GM12878 (cell line): ENCODE measurements at regions not wholly inside any gene's neighbourhood (a gene's known extent, or its start where the extent isn't known, plus 50 kb on each side); places are given as distances from the start of the nearest gene placed in this dataset.

Experiments used
- ATAC-seq: fragments of 200-7000 bp; cut with Tn5 transposase; 3 replicates; pipeline ENCODE4 v1.9.1; 2020; ENCODE audit warnings: mild to moderate bottlenecking, moderate library complexity
- BruUV-seq: library from RNA; stranded (reverse); fragments of 400-500 nt; replicated peaks from 2 replicates; lab custom pipeline; 2021; lab: Mats Ljungman, UMichigan
- CTCF ChIA-PET: fragments of 300-600 bp; sonication (Branson Sonifier 250); formaldehyde crosslinking; extraction: SDS; loops from one replicate; lab custom pipeline; 2021; ENCODE audit warnings: inconsistent platforms; lab: Yijun Ruan, JAX
- POLR2A ChIA-PET: fragments of 350-600 bp; formaldehyde crosslinking; extraction: SDS; loops from one replicate; lab custom pipeline; 2021; ENCODE audit warnings: inconsistent platforms; lab: Charles Lee
- RAD21 ChIA-PET: fragments of 300-600 bp; sonication (Branson Sonifier 250); formaldehyde crosslinking; loops from one replicate; lab custom pipeline; 2023; ENCODE audit warnings: antibody characterized with exemption; ENCODE audit not compliant: unreplicated experiment; lab: Charles Lee
- SMC1A ChIA-PET: fragments of 300-600 bp; sonication (Branson Sonifier 250); formaldehyde crosslinking; loops from one replicate; lab custom pipeline; 2023; ENCODE audit not compliant: unreplicated experiment, uncharacterized antibody; lab: Charles Lee
- DNase-seq: peaks from one replicate; pipeline ENCODE4 v3.0.0-alpha.2; 2011; ENCODE audit warnings: low read depth, low spot score
- FAIRE-seq: peaks from 3 replicates; lab custom pipeline; 2011; peaks lifted over from hg19 to GRCh38; lab: Jason Lieb, UNC
- H2AFZ ChIP-seq: 2 replicates; pipeline ENCODE4 v1.6.0; 2011; ENCODE audit warnings: low read depth, low read length, control low read depth; ENCODE audit not compliant: control insufficient read depth
- H3K27ac ChIP-seq: 2 replicates; pipeline ENCODE4 v1.5.1; 2011; ENCODE audit warnings: control low read depth; ENCODE audit not compliant: control insufficient read depth, insufficient read depth
- H3K27me3 ChIP-seq, 2 experiments: replicated peaks in 1 of 2; 2 replicates each; pipeline versions ENCODE4 v1.6.0 to v1.6.1; 2011; ENCODE audit warnings: low read length in 1 of 2; ENCODE audit not compliant: control insufficient read depth in 2 of 2, insufficient read depth in 2 of 2
- H3K36me3 ChIP-seq, 2 experiments: 2 replicates each; pipeline ENCODE4 v1.5.1; 2011; ENCODE audit warnings: low read length in 1 of 2; ENCODE audit not compliant: control insufficient read depth in 2 of 2, insufficient read depth in 2 of 2
- H3K4me1 ChIP-seq: 2 replicates; pipeline ENCODE4 v1.6.1; 2011; ENCODE audit warnings: mild to moderate bottlenecking, low read length, moderate library complexity, mixed read lengths; ENCODE audit not compliant: control insufficient read depth, insufficient read depth
- H3K4me2 ChIP-seq: 2 replicates; pipeline ENCODE4 v1.6.0; 2011; ENCODE audit warnings: control low read depth; ENCODE audit not compliant: control insufficient read depth, insufficient read depth
- H3K4me3 ChIP-seq: fragments of 200-600 bp; sonication (generic); 2 replicates; pipeline ENCODE4 v1.5.1; 2016
- H3K79me2 ChIP-seq: 2 replicates; pipeline ENCODE4 v1.6.0; 2011; ENCODE audit warnings: low read length; ENCODE audit not compliant: control insufficient read depth, insufficient read depth
- H3K9ac ChIP-seq: 2 replicates; pipeline ENCODE4 v1.8.0; 2011; ENCODE audit warnings: low read length, control low read depth, mixed read lengths; ENCODE audit not compliant: control insufficient read depth, insufficient read depth
- H3K9me3 ChIP-seq: replicated peaks from 3 replicates; pipeline ENCODE4 v1.5.1; 2011; ENCODE audit warnings: mild to moderate bottlenecking, low read length; ENCODE audit not compliant: control insufficient read depth, insufficient read depth
- H4K20me1 ChIP-seq: 2 replicates; pipeline ENCODE4 v1.6.0; 2011; ENCODE audit not compliant: control insufficient read depth, insufficient read depth
- EED ChIP-seq: sonication (generic); IDR thresholded peaks from 2 replicates; pipeline ENCODE4 v1.6.1; 2016; ENCODE audit warnings: antibody characterized with exemption, low read depth
- HSF1 ChIP-seq: fragments of 150-350 bp; IDR thresholded peaks from 2 replicates; pipeline ENCODE4 v1.6.1; 2014; ENCODE audit warnings: mild to moderate bottlenecking, low read depth, low read length
- IKZF2 ChIP-seq, 2 experiments: fragments of 450-650 bp; IDR thresholded peaks; 2 replicates each; pipeline ENCODE4 v1.6.1; 2017; ENCODE audit warnings: mild to moderate bottlenecking in 2 of 2, moderate library complexity in 2 of 2
- KAT2A ChIP-seq: conservative IDR thresholded peaks from 2 replicates; pipeline ENCODE4 v1.6.1; 2011; ENCODE audit warnings: low read depth, low read length; ENCODE audit not compliant: control insufficient read depth
- RAD51 ChIP-seq: fragments of 450-650 bp; IDR thresholded peaks from 2 replicates; pipeline ENCODE4 v1.6.1; 2016; ENCODE audit warnings: moderate library complexity, mild to moderate bottlenecking, inconsistent platforms
- RUNX3 ChIP-seq: IDR thresholded peaks from 2 replicates; pipeline ENCODE4 v1.6.1; 2012; ENCODE audit warnings: low read length, inconsistent platforms
- WRNIP1 ChIP-seq: IDR thresholded peaks from 2 replicates; pipeline ENCODE4 v1.6.1; 2011; ENCODE audit warnings: low read depth, low read length, improper control_type of control experiment, borderline replicate concordance
- WGBS: methylation state at CpG from one replicate; pipeline ENCODE4 v1.1.6; 2016; ENCODE audit warnings: low lambda C conversion rate; ENCODE audit not compliant: insufficient replicate concordance, insufficient coverage; ENCODE audit errors: missing lambda C conversion rate; 5-methylcytosine and 5-hydroxymethylcytosine counted together
- in situ Hi-C: fragments of 300-500 bp; cut with MboI; formaldehyde crosslinking; loops from 9 replicates; pipeline ENCODE4 v1.14.3; 2018; ENCODE audit warnings: mixed read lengths
- intact Hi-C: fragments of 100-400 bp; cut with micrococcal nuclease; formaldehyde crosslinking; loops from one replicate; pipeline ENCODE4 v1.14.2; 2022; ENCODE audit not compliant: unreplicated experiment

GRCh38 chr6:4004249-4004648, 74.7 kb downstream of the FAM217A start:
- FAIRE-seq, result peak; percentile 71
- H3K36me3 ChIP-seq, result no peaks in the 10 kb centered on the region
- no TSS peak for BruUV-seq
- H3K4me2 ChIP-seq, result no peak overlapping the region
- WGBS, result 16% methylated on average over 3 of the region's 3 CpGs
- in situ Hi-C loops, result no loop called here
- no peaks in the 10 kb centered on the region for H3K27me3 ChIP-seq
- H3K27ac ChIP-seq, result no peak overlapping the region
- ChIA-PET SMC1A (no interaction called here), CTCF (interaction anchor here (1.1 to 1.8 kb wide), 2 partner anchors 9 to 17 kb away, joined by 5 read pairs; a partner anchor contains a TSS), RAD21 (no interaction called here), POLR2A (interaction anchor here (0.5 to 0.6 kb wide), 2 partner anchors 9 to 82 kb away, joined by 4 to 5 read pairs; no protein-coding TSS in a partner anchor)
- H3K9me3 ChIP-seq, result no peaks in the 10 kb centered on the region
- no peak; the same call in 2 of the 3 replicates for ATAC-seq
- H3K4me1 ChIP-seq, result no peaks in the 10 kb centered on the region; the same call in 1 of the 2 replicates
- H3K9ac ChIP-seq, result no peak overlapping the region
- intact Hi-C loops, result no loop called here
- DNase-seq, result no peak
- no peaks in the 10 kb centered on the region for H3K79me2 ChIP-seq
- no peak overlapping the region for H3K4me3 ChIP-seq
- no peak overlapping the region for H2AFZ ChIP-seq
- TF ChIP-seq KAT2A, result no peak
- no peak for TF ChIP-seq HSF1
- 0 out of 2 replicates have a peak, but pooled peaks have one; percentile 20 for TF ChIP-seq EED
- no peak for TF ChIP-seq RAD51
- no peak for TF ChIP-seq WRNIP1
- peak; percentile 72 for TF ChIP-seq RUNX3
- peak; percentile 26 to 60; a peak in 3 of 4 replicates for TF ChIP-seq IKZF2 (IDR thresholded peaks at IDR 0.05)
- no peaks in the 10 kb centered on the region; the same call in 1 of the 2 replicates for H4K20me1 ChIP-seq
